OCI-LY3 (cell line): ENCODE measurements at regions not wholly inside any gene's neighbourhood (a gene's known extent, or its start where the extent isn't known, plus 50 kb on each side); places are given as distances from the start of the nearest gene placed in this dataset.

Experiments
- EZH2phosphoT487 ChIP-seq: fragments of 200-600 bp; shearing (Covaris generic); IDR thresholded peaks from 2 replicates; pipeline ENCODE4 v1.6.1; 2018; ENCODE audit warnings: antibody characterized with exemption, mixed run types, low read depth
- TF ChIP-seq, protein P1 (sequence below): fragments of 200-600, 300-600 bp; sonication (generic); IDR thresholded peaks from 2 replicates; pipeline ENCODE4 v1.5.1; 2014; ENCODE audit warnings: antibody characterized with exemption, low read length, low read depth

DNA sequence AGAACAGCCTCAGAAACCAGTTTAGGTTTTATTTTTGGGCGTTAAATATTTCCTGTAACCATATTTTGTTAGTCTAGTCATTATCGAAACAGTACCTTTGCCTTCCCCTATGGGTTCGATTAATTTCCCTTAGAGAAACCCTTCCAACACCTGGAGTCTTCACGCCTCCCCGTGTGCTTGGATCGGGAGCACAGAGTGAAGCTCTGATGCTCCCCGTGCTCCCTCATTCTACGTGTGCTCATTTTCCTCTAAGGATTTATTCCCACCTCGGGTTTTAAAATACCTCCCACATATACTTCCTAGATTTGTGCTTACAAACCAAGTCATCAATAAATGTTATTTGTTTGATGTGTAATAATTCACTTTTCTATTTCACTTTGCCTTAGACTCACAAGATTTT is 142.4 kb downstream of the TTLL2 start:
- TF ChIP-seq, protein P1, sequence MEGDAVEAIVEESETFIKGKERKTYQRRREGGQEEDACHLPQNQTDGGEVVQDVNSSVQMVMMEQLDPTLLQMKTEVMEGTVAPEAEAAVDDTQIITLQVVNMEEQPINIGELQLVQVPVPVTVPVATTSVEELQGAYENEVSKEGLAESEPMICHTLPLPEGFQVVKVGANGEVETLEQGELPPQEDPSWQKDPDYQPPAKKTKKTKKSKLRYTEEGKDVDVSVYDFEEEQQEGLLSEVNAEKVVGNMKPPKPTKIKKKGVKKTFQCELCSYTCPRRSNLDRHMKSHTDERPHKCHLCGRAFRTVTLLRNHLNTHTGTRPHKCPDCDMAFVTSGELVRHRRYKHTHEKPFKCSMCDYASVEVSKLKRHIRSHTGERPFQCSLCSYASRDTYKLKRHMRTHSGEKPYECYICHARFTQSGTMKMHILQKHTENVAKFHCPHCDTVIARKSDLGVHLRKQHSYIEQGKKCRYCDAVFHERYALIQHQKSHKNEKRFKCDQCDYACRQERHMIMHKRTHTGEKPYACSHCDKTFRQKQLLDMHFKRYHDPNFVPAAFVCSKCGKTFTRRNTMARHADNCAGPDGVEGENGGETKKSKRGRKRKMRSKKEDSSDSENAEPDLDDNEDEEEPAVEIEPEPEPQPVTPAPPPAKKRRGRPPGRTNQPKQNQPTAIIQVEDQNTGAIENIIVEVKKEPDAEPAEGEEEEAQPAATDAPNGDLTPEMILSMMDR = no peak
- TF ChIP-seq EZH2phosphoT487 = no peak
